Mucosa of descending colon (tissue), 3 donors: ENCODE measurements at regions not wholly inside any gene's neighbourhood (a gene's known extent, or its start where the extent isn't known, plus 50 kb on each side); places are given as distances from the start of the nearest gene placed in this dataset.

Experiments
- ATAC-seq: fragments of 200-7000 bp; cut with Tn5 transposase; one replicate; pipeline ENCODE4 v1.9.1; 2020; ENCODE audit warnings: mild to moderate bottlenecking, moderate library complexity
- DNase-seq, 3 donors: peaks; one replicate each; pipeline ENCODE4 v3.0.0-alpha.2; 2020
- H3K36me3 ChIP-seq: fragments of 200-600 bp; one replicate; pipeline ENCODE4 v1.8.0; 2021; ENCODE audit warnings: low read depth, mild to moderate bottlenecking
- H3K4me1 ChIP-seq: fragments of 200-600 bp; one replicate; pipeline ENCODE4 v1.8.0; 2021; ENCODE audit warnings: low read depth, mild to moderate bottlenecking
- H3K4me3 ChIP-seq: fragments of 200-600 bp; one replicate; pipeline ENCODE4 v1.8.0; 2021; ENCODE audit warnings: mild to moderate bottlenecking
- H3K9me3 ChIP-seq: fragments of 200-600 bp; one replicate; pipeline ENCODE4 v1.8.0; 2021; ENCODE audit warnings: mild to moderate bottlenecking
- CTCF ChIP-seq: fragments of 200-600 bp; IDR thresholded peaks from one replicate; pipeline ENCODE4 v1.8.0; 2022; ENCODE audit warnings: antibody characterized with exemption, mild to moderate bottlenecking
- intact Hi-C, 2 donors: fragments of 100-400 bp; cut with DNase I in 1 of 2; cut with micrococcal nuclease in 1 of 2; formaldehyde crosslinking; loops; one replicate each; pipeline versions ENCODE4 v1.11.0 to v1.11.1; 2022; cut with DNase I, micrococcal nuclease
- donor health status: DM: no; HTN: no; CAD: no; lungs with moderate emphysema.
- donor health status: DM: no; HTN: no; CAD: no.
- donor health status: DM: no; HTN: yes; CAD: no.

GRCh38 chr11:79940974-79941735 is 500.3 kb upstream of the TENM4 start:
- no peak for DNase-seq
- no peaks in the 10 kb centered on the region for H3K36me3 ChIP-seq
- intact Hi-C loops = no loop called here
- H3K4me1 ChIP-seq = no peaks in the 10 kb centered on the region
- H3K4me3 ChIP-seq = no peak overlapping the region
- no peak for ATAC-seq
- no peaks in the 10 kb centered on the region for H3K9me3 ChIP-seq
- no peak for TF ChIP-seq CTCF

- DNase-seq (no peak), ATAC-seq (no peak)
- no peak for TF ChIP-seq CTCF
- Histone ChIP-seq H3K4me1 (no peaks in the 10 kb centered on the region), H3K36me3 (no peaks in the 10 kb centered on the region), H3K4me3 (no peak overlapping the region), H3K9me3 (no peaks in the 10 kb centered on the region)
- intact Hi-C loops = no loop called here
Measured at GRCh38 chr11:79940165-79940564, 499.3 kb upstream of the TENM4 start.

- H3K4me1 ChIP-seq = no peaks in the 10 kb centered on the region
- intact Hi-C loops = no loop called here
- ATAC-seq (no peak), DNase-seq (no peak)
- no peak for TF ChIP-seq CTCF
- H3K9me3 ChIP-seq = no peaks in the 10 kb centered on the region
- no peak overlapping the region for H3K4me3 ChIP-seq
- no peaks in the 10 kb centered on the region for H3K36me3 ChIP-seq
Measured at GRCh38 chr11:79939111-79939510, 498.3 kb upstream of the TENM4 start.

- Histone ChIP-seq H3K4me1 (no peaks in the 10 kb centered on the region), H3K4me3 (no peak overlapping the region), H3K9me3 (no peaks in the 10 kb centered on the region), H3K36me3 (no peaks in the 10 kb centered on the region)
- intact Hi-C loops = no loop called here
- no peak for TF ChIP-seq CTCF
- DNase-seq = no peak
- no peak for ATAC-seq
Measured at GRCh38 chr11:79937676-79938334, 497.0 kb upstream of the TENM4 start.

- ATAC-seq = no peak
- Histone ChIP-seq H3K9me3 (no peaks in the 10 kb centered on the region), H3K36me3 (no peaks in the 10 kb centered on the region), H3K4me1 (no peaks in the 10 kb centered on the region), H3K4me3 (no peak overlapping the region)
- no peak for TF ChIP-seq CTCF
- no peak for DNase-seq
- intact Hi-C loops = no loop called here
Measured at GRCh38 chr11:79932612-79933011, 491.8 kb upstream of the TENM4 start.
